IPS-18c (cell line): ENCODE measurements at regions not wholly inside any gene's neighbourhood (a gene's known extent, or its start where the extent isn't known, plus 50 kb on each side); places are given as distances from the start of the nearest gene placed in this dataset.

Source experiments
- H3K4me3 ChIP-seq: 2 replicates; pipeline ENCODE4 v1.7.0; 2013; ENCODE audit warnings: low read depth, mild to moderate bottlenecking, low read length, moderate library complexity; ENCODE audit not compliant: insufficient read depth
- H3K9me3 ChIP-seq: one replicate; pipeline ENCODE4 v1.6.1; 2013; ENCODE audit warnings: mild to moderate bottlenecking, low read length, moderate library complexity; ENCODE audit not compliant: control insufficient read depth, insufficient read depth

GRCh38 chr5:4513381-4513780 lies 626.7 kb upstream of the ADAMTS16 start:
- Histone ChIP-seq H3K9me3 (no peaks in the 10 kb centered on the region), H3K4me3 (no peak overlapping the region)

- Histone ChIP-seq H3K9me3 (no peaks in the 10 kb centered on the region), H3K4me3 (no peak overlapping the region)
These were observed 626.0 kb upstream of the ADAMTS16 start for GRCh38 chr5:4514067-4514648.

- Histone ChIP-seq H3K4me3 (no peak overlapping the region), H3K9me3 (no peaks in the 10 kb centered on the region)
These were observed 621.0 kb upstream of the ADAMTS16 start for GRCh38 chr5:4518903-4519672.

DNA sequence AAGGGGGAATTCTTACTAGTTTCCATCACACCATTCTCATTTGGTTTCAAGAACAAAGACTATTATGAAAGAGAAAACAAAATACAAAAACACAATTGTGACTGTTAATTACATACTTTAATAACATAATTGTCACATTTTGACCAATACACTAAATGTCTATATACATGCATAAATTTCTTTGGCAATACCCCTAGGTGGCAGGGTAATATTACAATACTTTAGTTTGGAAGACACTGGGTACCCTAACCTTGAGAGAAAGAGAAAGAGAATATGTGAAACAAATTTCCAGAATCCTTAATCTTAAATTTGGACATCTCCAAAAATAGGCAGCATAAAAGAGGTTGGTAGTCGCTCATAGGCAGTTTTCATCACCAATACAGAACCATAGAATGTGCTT lies 619.6 kb upstream of the ADAMTS16 start:
- Histone ChIP-seq H3K9me3 (no peaks in the 10 kb centered on the region), H3K4me3 (no peak overlapping the region)

- no peak overlapping the region for H3K4me3 ChIP-seq
- no peaks in the 10 kb centered on the region for H3K9me3 ChIP-seq
These were observed 617.1 kb upstream of the ADAMTS16 start for GRCh38 chr5:4523038-4523437.

- Histone ChIP-seq H3K4me3 (no peak overlapping the region), H3K9me3 (peaks cover 2% of the 10 kb centered on the region)
These were observed 608.1 kb upstream of the ADAMTS16 start for GRCh38 chr5:4531756-4532704.

DNA sequence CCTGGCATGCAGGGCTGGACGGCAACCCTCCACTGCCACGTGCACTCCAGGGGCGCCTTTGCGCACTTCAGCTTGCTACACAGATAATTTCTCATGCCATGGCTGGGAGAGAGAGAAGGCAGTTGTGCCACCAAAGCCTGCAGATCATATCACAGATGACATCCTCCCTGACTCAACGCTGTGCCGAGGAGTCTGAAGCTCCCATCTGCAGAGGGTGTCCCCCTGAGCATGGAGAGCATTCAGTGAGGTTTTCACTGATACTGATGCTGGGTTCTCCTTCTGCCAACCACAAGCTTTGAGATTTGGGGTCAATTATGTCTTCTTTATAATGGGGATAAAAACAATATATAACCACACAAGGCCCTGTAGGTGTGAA lies 607.4 kb upstream of the ADAMTS16 start:
- no peak overlapping the region; the same call in 1 of the 2 replicates for H3K4me3 ChIP-seq
- peaks cover 2% of the 10 kb centered on the region for H3K9me3 ChIP-seq

GRCh38 chr5:4533457-4534105 lies 606.5 kb upstream of the ADAMTS16 start:
- Histone ChIP-seq H3K4me3 (no peak overlapping the region), H3K9me3 (peaks cover 2% of the 10 kb centered on the region)

DNA sequence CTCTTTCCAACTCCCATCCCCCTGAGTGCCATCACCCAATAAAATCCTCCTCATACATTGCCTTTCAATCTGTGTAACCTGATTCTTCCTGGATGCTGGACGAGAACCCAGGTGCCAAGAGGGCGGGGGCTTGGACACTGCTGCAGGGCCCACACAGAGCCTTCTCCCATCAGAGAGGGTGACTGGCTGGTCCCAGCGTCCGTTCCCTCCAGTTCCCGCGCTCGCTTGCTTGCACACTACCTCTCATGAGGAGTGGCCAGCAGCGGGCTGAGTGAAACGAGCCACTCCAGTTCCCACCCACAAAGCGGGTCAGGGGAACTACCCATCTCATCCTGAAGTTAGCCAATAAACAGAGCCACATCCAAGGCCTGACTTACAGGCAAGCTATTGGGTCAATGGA lies 602.6 kb upstream of the ADAMTS16 start:
- no peak overlapping the region for H3K4me3 ChIP-seq
- H3K9me3 ChIP-seq, result peaks cover 2% of the 10 kb centered on the region

DNA sequence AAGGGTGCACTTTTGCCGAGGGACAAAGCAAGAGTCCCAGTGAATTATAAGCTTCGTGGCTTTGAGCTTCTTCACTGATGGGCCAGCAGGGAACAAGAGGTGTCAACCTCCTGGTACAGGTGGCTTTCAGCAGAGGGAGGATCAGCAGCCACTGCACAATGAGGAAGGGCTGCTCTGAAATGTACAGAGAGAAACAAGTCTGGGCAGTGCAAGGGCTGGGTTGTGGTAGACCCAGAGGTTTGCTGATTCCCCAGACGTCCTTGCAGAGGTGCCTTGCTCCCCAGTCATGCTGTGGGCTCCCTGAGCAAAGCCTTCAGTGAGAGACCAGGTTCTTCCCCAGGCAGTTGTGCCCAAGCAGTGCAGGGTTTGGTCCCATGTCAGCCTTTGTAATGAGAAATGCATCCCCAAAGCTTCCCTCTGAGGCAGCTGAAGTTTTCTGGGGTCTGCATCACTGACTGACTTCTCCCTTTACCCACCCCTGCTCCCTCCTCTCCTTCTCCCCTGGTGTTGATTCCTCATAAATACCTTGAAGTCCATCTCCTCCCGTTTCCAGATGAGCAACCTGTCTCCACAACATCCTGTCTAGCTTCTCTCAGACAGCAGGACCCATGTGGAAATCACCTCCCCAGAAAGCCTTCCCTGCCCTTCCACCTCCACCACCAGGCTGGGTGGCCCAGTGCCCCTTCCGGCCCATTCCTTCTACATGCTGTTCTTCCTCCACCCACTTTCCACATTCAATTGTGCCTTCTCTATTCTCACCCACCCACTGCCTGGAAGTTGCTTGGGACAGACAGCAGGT lies 599.6 kb upstream of the ADAMTS16 start:
- no peak overlapping the region for H3K4me3 ChIP-seq
- peaks cover 2% of the 10 kb centered on the region for H3K9me3 ChIP-seq

DNA sequence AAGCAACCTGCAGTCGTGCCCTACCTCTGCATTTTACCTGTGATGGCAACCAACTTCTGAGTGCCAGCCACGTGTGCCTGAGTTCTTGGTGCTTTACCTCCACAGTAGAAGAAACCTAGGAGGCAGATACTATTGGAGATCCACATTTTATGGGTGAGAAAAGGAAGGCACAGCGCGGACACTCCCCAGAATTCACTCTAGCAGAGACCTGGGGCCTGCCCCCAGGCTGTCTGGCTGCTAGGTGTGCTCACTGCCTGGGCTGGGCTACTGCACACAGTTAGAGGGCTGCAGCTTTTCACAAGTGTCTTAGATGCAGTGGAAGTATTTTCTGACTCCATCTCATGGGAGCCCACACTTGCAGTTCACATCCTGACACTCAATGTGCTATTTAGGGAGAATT lies 598.8 kb upstream of the ADAMTS16 start:
- Histone ChIP-seq H3K9me3 (no peaks in the 10 kb centered on the region), H3K4me3 (no peak overlapping the region)

DNA sequence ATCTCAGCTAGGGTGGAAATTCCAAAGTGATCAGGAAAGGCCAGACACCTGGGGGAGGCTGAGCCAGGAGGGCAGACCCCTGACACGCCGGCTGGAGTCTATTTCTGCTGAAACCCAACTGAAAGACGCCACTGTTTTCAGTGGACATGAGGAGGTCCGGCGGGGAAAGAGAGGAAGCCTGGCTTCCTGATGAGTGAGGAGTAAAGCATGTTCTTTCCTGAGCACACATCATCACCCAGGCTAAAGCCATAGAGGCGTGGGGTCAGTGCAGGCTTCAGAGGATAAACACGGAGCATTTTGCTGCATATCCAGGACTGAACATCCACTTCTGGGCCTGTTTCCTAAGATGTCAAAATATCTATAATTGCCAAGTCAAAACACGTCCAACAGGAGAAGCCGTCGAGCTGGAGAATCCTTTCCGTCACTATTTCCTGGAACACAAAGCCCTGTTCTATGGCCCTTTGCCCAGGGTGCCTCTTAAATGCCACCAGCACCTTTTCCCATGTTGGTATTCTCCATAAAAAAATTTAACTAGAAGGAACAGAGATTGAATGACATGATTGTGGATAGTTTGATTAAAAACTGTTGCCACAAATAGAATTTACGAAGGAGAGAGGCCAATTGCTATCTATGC lies 597.9 kb upstream of the ADAMTS16 start:
- H3K4me3 ChIP-seq, result no peak overlapping the region

GRCh38 chr5:4544049-4544670 lies 596.0 kb upstream of the ADAMTS16 start:
- Histone ChIP-seq H3K9me3 (no peaks in the 10 kb centered on the region), H3K4me3 (no peak overlapping the region)

More for the DNA sequence above, 597.9 kb upstream of the ADAMTS16 start:
- H3K9me3 ChIP-seq, result no peaks in the 10 kb centered on the region

DNA sequence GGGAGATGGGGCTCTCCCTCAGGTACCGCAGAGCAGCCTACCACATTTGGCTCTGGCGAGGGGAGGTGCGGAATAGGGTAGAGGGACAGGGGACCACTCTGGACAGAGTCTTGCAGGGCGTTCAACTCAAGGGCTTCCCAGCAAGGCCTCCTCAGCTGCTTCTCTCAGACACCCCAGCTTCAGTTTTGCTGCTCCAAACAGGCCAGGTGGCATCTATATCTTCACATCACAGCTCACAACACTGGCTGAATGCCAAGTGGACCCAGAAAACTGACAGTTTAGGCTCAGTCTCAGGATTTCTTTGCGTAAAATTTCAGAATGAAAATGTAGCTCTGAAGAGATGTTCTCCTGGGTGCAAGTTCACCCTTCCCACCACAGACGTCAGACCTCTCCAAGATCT lies 592.6 kb upstream of the ADAMTS16 start:
- H3K4me3 ChIP-seq, result no peak overlapping the region
- H3K9me3 ChIP-seq, result peaks cover 3% of the 10 kb centered on the region

DNA sequence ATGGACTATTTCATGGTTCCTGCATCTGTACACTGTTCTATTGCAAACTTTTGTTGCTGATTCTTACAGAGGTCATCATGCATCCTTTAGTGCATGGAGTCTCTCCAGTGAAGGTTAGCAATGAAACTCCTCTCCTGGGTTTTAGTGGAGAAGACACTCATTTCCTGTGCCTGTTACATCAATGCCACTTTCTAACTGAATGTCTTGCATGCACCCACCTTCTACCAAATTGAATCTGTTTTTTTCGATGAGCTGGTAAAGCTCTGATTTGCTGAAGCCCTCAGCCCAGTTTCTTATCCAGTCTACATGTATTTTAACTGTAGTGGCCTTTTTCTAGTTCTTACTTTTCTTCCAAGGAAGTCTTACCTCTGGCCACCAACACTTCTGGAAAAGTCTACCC lies 591.8 kb upstream of the ADAMTS16 start:
- no peak overlapping the region for H3K4me3 ChIP-seq
- peaks cover 3% of the 10 kb centered on the region for H3K9me3 ChIP-seq

GRCh38 chr5:4549351-4549750 lies 590.8 kb upstream of the ADAMTS16 start:
- H3K9me3 ChIP-seq, result peaks cover 3% of the 10 kb centered on the region
- no peak overlapping the region for H3K4me3 ChIP-seq
